CD14-positive monocyte (primary cell): ENCODE measurements at regions not wholly inside any gene's neighbourhood (a gene's known extent, or its start where the extent isn't known, plus 50 kb on each side); places are given as distances from the start of the nearest gene placed in this dataset.

Experiments
- DNase-seq, 3 donors: peaks; one replicate each; pipeline ENCODE4 v3.0.0-alpha.2; 2011 to 2022
- H2AFZ ChIP-seq: 2 replicates; pipeline ENCODE4 v1.6.0; 2012; ENCODE audit warnings: mild to moderate bottlenecking, low read depth, low read length, inconsistent platforms; ENCODE audit not compliant: insufficient read depth, poor library complexity, severe bottlenecking
- H3K27ac ChIP-seq, 2 donors: 1 replicate in 1 of 2; 2 replicates in 1 of 2; pipeline ENCODE4 v1.5.1; 2012 to 2013; ENCODE audit warnings: low read length in 2 of 2, control low read depth in 1 of 2, inconsistent platforms in 1 of 2, low read depth in 1 of 2, mild to moderate bottlenecking in 1 of 2
- H3K27me3 ChIP-seq, 2 donors: one replicate each; pipeline versions ENCODE4 v1.6.0 to v1.6.1; 2011 to 2013; ENCODE audit warnings: low read length in 2 of 2; ENCODE audit not compliant: control insufficient read depth in 2 of 2, insufficient read depth in 2 of 2
- H3K36me3 ChIP-seq, 2 donors: replicated peaks in 1 of 2; 1 replicate in 1 of 2; 2 replicates in 1 of 2; pipeline versions ENCODE4 v1.5.1 to v1.6.1; 2012 to 2013; ENCODE audit warnings: low read length in 2 of 2, control low read depth in 1 of 2, inconsistent platforms in 1 of 2, mild to moderate bottlenecking in 1 of 2; ENCODE audit not compliant: insufficient read depth in 2 of 2, control insufficient read depth in 1 of 2
- H3K4me1 ChIP-seq, 2 donors: 1 replicate in 1 of 2; 2 replicates in 1 of 2; pipeline versions ENCODE4 v1.5.1 to v1.6.1; 2012 to 2013; ENCODE audit warnings: low read length in 2 of 2, control low read depth in 1 of 2, inconsistent platforms in 1 of 2, mild to moderate bottlenecking in 1 of 2, moderate library complexity in 1 of 2; ENCODE audit not compliant: insufficient read depth in 2 of 2, control insufficient read depth in 1 of 2
- H3K4me2 ChIP-seq: replicated peaks from 2 replicates; pipeline ENCODE3; 2012; ENCODE audit warnings: low read length, moderate library complexity, mild to moderate bottlenecking; ENCODE audit not compliant: poor library complexity, severe bottlenecking; ENCODE audit errors: extremely low read depth
- H3K4me3 ChIP-seq, 3 experiments: fragments of 200-600 bp in 1 of 3; sonication (generic) in 1 of 3; replicated peaks in 1 of 3; 1 replicate in 2 of 3; 2 replicates in 1 of 3; pipeline ENCODE4 v1.5.1; 2011 to 2013; ENCODE audit warnings: low read length in 3 of 3, mild to moderate bottlenecking in 3 of 3, control low read depth in 2 of 3, low read depth in 2 of 3, inconsistent platforms in 1 of 3, moderate library complexity in 1 of 3
- H3K79me2 ChIP-seq: 2 replicates; pipeline ENCODE4 v1.6.0; 2012; ENCODE audit warnings: mild to moderate bottlenecking, control low read depth, inconsistent platforms, low read length, moderate library complexity; ENCODE audit not compliant: insufficient read depth
- H3K9ac ChIP-seq: 2 replicates; pipeline ENCODE4 v1.6.0; 2017; ENCODE audit warnings: low read length, mild to moderate bottlenecking; ENCODE audit not compliant: insufficient read depth, poor library complexity, severe bottlenecking
- H3K9me3 ChIP-seq, 2 donors: replicated peaks in 1 of 2; 1 replicate in 1 of 2; 2 replicates in 1 of 2; pipeline versions ENCODE4 v1.5.1 to v1.6.1; 2012 to 2013; ENCODE audit warnings: low read length in 2 of 2, control low read depth in 1 of 2; ENCODE audit not compliant: control insufficient read depth in 1 of 2, insufficient read depth in 1 of 2
- H4K20me1 ChIP-seq: 2 replicates; pipeline ENCODE4 v1.6.0; 2012; ENCODE audit warnings: mild to moderate bottlenecking, low read length, control low read depth, moderate library complexity; ENCODE audit not compliant: insufficient read depth
- H3K27ac Mint-ChIP-seq, 7 donors: one replicate each; pipeline ENCODE4 v1.8.0; 2020; ENCODE audit warnings: mild to moderate bottlenecking in 7 of 7, mixed read lengths in 7 of 7, moderate library complexity in 6 of 7, inconsistent platforms in 2 of 7
- H3K27me3 Mint-ChIP-seq, 3 donors: one replicate each; pipeline ENCODE4 v1.8.0; 2021 to 2022; ENCODE audit warnings: low read depth in 3 of 3, mild to moderate bottlenecking in 3 of 3, mixed read lengths in 3 of 3, moderate library complexity in 3 of 3, inconsistent platforms in 1 of 3
- H3K36me3 Mint-ChIP-seq, 2 donors: one replicate each; pipeline ENCODE4 v1.8.0; 2020; ENCODE audit warnings: mixed read lengths in 2 of 2, inconsistent platforms in 1 of 2, mild to moderate bottlenecking in 1 of 2
- H3K4me1 Mint-ChIP-seq: one replicate; pipeline ENCODE4 v1.8.0; 2020; ENCODE audit warnings: mild to moderate bottlenecking, mixed read lengths
- H3K4me3 Mint-ChIP-seq, 2 donors: one replicate each; pipeline ENCODE4 v1.8.0; 2020; ENCODE audit warnings: mild to moderate bottlenecking in 2 of 2, mixed read lengths in 2 of 2, moderate library complexity in 1 of 2
- H3K9me3 Mint-ChIP-seq, 7 donors: one replicate each; pipeline ENCODE4 v1.8.0; 2020 to 2022; ENCODE audit warnings: mixed read lengths in 7 of 7, mild to moderate bottlenecking in 6 of 7, moderate library complexity in 6 of 7, inconsistent platforms in 2 of 7
- WGBS: methylation state at CpG from one replicate; pipeline ENCODE4 v1.1.5; 2013; ENCODE audit warnings: missing lambda C conversion rate; ENCODE audit not compliant: insufficient coverage; 5-methylcytosine and 5-hydroxymethylcytosine counted together
- intact Hi-C, 2 donors: fragments of 100-400 bp; cut with micrococcal nuclease; formaldehyde crosslinking; loops; one replicate each; pipeline versions ENCODE4 v1.15.0 to v1.15.1; 2023
- TF ChIP-seq, protein P1 (sequence below): fragments of 200-600 bp; IDR thresholded peaks from one replicate; pipeline ENCODE4 v1.8.0; 2022; ENCODE audit warnings: antibody characterized with exemption, mild to moderate bottlenecking

DNA sequence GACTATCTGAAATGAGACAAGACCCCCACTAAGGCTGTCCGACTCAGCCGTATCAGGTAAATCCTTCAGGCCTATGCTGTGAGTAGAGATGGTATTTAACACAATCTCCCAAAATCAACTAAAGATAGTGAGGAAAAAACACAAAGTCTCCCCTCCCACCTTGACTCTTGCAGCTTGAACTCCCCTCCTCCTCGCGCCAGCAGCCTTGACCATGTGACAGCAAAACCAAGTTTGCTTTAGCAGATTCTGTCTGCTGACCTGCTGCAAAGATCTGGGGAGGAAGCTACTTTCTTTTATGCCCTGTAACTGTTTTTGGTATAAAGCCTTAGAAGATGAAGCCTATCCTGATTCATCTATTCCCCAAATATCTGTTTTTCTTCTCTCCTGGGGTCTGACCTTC, 509.5 kb downstream of the CDH26 start:
- Mint-ChIP-seq H3K4me3 (peak overlapping the region in 1 of 2 donors; percentile 26), H3K36me3 (no peaks in the 10 kb centered on the region), H3K9me3 (peaks cover 0 to 5% (median 0%) of the 10 kb centered on the region in 7 donors), H3K27me3 (peaks cover 3 to 7% (median 5%) of the 10 kb centered on the region in 3 donors), H3K27ac (no peak overlapping the region), H3K4me1 (no peaks in the 10 kb centered on the region)
- H3K27me3 ChIP-seq: no peaks in the 10 kb centered on the region
- intact Hi-C loops: no loop called here
- no peak overlapping the region for H2AFZ ChIP-seq
- H3K4me2 ChIP-seq: no peak overlapping the region
- no peaks in the 10 kb centered on the region for H3K4me1 ChIP-seq
- WGBS: no CpG with 5 or more reads among the region's 4 CpGs
- no peak overlapping the region for H3K27ac ChIP-seq
- H3K9me3 ChIP-seq: no peaks in the 10 kb centered on the region
- no peak overlapping the region for H3K4me3 ChIP-seq
- no peaks in the 10 kb centered on the region for H4K20me1 ChIP-seq
- DNase-seq: no peak
- H3K79me2 ChIP-seq: no peaks in the 10 kb centered on the region
- no peaks in the 10 kb centered on the region for H3K36me3 ChIP-seq
- H3K9ac ChIP-seq: no peak overlapping the region
- TF ChIP-seq, protein P1, sequence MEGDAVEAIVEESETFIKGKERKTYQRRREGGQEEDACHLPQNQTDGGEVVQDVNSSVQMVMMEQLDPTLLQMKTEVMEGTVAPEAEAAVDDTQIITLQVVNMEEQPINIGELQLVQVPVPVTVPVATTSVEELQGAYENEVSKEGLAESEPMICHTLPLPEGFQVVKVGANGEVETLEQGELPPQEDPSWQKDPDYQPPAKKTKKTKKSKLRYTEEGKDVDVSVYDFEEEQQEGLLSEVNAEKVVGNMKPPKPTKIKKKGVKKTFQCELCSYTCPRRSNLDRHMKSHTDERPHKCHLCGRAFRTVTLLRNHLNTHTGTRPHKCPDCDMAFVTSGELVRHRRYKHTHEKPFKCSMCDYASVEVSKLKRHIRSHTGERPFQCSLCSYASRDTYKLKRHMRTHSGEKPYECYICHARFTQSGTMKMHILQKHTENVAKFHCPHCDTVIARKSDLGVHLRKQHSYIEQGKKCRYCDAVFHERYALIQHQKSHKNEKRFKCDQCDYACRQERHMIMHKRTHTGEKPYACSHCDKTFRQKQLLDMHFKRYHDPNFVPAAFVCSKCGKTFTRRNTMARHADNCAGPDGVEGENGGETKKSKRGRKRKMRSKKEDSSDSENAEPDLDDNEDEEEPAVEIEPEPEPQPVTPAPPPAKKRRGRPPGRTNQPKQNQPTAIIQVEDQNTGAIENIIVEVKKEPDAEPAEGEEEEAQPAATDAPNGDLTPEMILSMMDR: no peak

DNA sequence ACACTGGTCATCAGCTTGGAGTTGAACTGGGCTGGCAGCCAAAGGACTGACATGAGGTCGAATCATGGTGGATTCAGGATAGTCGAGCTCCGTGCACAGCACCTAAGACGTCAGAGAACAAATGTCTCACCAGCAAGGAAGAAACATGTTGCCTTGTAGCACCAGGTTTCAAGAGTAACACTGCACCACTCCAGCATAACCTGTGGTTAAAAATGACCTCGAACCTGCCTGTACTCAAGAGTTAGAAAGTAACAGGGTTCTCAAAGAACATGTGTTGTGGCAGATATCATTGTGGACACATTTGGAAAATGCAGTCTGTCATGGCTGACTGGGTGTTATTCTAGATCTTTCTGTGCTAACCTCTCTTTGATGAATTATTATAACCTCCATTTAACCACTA, 511.6 kb downstream of the CDH26 start:
- Histone ChIP-seq H3K27me3 (no peaks in the 10 kb centered on the region), H3K9ac (no peak overlapping the region), H3K79me2 (no peaks in the 10 kb centered on the region), H4K20me1 (no peaks in the 10 kb centered on the region), H2AFZ (no peak overlapping the region), H3K27ac (no peak overlapping the region), H3K9me3 (no peaks in the 10 kb centered on the region), H3K36me3 (no peaks in the 10 kb centered on the region), H3K4me1 (no peaks in the 10 kb centered on the region), H3K4me3 (no peak overlapping the region), H3K4me2 (no peak overlapping the region)
- Mint-ChIP-seq H3K4me1 (no peaks in the 10 kb centered on the region), H3K27me3 (peaks cover 3 to 9% (median 7%) of the 10 kb centered on the region in 3 donors), H3K4me3 (no peak overlapping the region), H3K9me3 (peaks cover 0 to 5% (median 0%) of the 10 kb centered on the region in 7 donors), H3K36me3 (no peaks in the 10 kb centered on the region), H3K27ac (no peak overlapping the region)
- 100% methylated on average over 4 of the region's 5 CpGs for WGBS
- TF ChIP-seq, protein P1: no peak
- intact Hi-C loops: no loop called here
- no peak for DNase-seq
